ENCODE measurements at regions not wholly inside any gene's neighbourhood (a gene's known extent, or its start where the extent isn't known, plus 50 kb on each side); places are given as distances from the start of the nearest gene placed in this dataset.

GRCh38 chr3:117844676-117845075, 1135.1 kb downstream of the TUSC7 start:
- CTCF ChIA-PET, result interaction anchor here (2.3 kb wide), 1 partner anchor 153 kb away, joined by 7 read pairs; no protein-coding TSS in a partner anchor
- DNase-seq (ENCODE audit: low read depth, low spot score), result no peak
- Histone ChIP-seq H3K4me3 (ENCODE audit: low read depth, low read length) (no peak overlapping the region), H3K27me3 (ENCODE audit: control insufficient read depth, insufficient read depth, low read length) (no peaks in the 10 kb centered on the region), H3K9me3 (ENCODE audit: control insufficient read depth, insufficient read depth, low read length) (no peaks in the 10 kb centered on the region), H3K27ac (ENCODE audit: low read depth, low read length) (no peak overlapping the region)
- POLR2A ChIA-PET, result no interaction called here
- no peak for TF ChIP-seq CTCF (IDR thresholded peaks at IDR 0.05; ENCODE audit: low read depth, low read length)

- CTCF ChIA-PET, result interaction anchor here (0.7 to 2.3 kb wide), 2 partner anchors 30 to 151 kb away, joined by 4 to 7 read pairs; no protein-coding TSS in a partner anchor
- POLR2A ChIA-PET, result interaction anchor here (0.7 kb wide), 1 partner anchor 100 kb away, joined by 6 read pairs; no protein-coding TSS in a partner anchor
Observed at GRCh38 chr3:117846238-117846637, 1136.7 kb downstream of the TUSC7 start.

GRCh38 chr3:117848606-117849005, 1139.0 kb downstream of the TUSC7 start:
- CTCF ChIA-PET, result no interaction called here
- DNase-seq (ENCODE audit: low read depth, low spot score), result no peak
- POLR2A ChIA-PET, result no interaction called here
- Histone ChIP-seq H3K27ac (ENCODE audit: low read depth, low read length) (no peak overlapping the region), H3K4me3 (ENCODE audit: low read depth, low read length) (no peak overlapping the region), H3K27me3 (ENCODE audit: control insufficient read depth, insufficient read depth, low read length) (no peaks in the 10 kb centered on the region), H3K9me3 (ENCODE audit: control insufficient read depth, insufficient read depth, low read length) (no peaks in the 10 kb centered on the region)
- no peak for TF ChIP-seq CTCF (IDR thresholded peaks at IDR 0.05; ENCODE audit: low read depth, low read length)

More at GRCh38 chr3:117846238-117846637, 1136.7 kb downstream of the TUSC7 start:
- no peak for DNase-seq (ENCODE audit: low read depth, low spot score)
- no peaks in the 10 kb centered on the region for H3K9me3 ChIP-seq (ENCODE audit: control insufficient read depth, insufficient read depth, low read length)
- no peak overlapping the region; the same call in 1 of the 2 replicates for H3K4me3 ChIP-seq (ENCODE audit: low read depth, low read length)
- no peaks in the 10 kb centered on the region for H3K27me3 ChIP-seq (ENCODE audit: control insufficient read depth, insufficient read depth, low read length)
- TF ChIP-seq CTCF (IDR thresholded peaks at IDR 0.05; ENCODE audit: low read depth, low read length), result no peak
- no peak overlapping the region for H3K27ac ChIP-seq (ENCODE audit: low read depth, low read length)

GRCh38 chr3:117853923-117854668, 1144.5 kb downstream of the TUSC7 start:
- DNase-seq (ENCODE audit: low read depth, low spot score), result peak; percentile 63
- H3K27me3 ChIP-seq (ENCODE audit: control insufficient read depth, insufficient read depth, low read length), result no peaks in the 10 kb centered on the region
- CTCF ChIA-PET, result no interaction called here
- no peak overlapping the region for H3K27ac ChIP-seq (ENCODE audit: low read depth, low read length)
- no peak overlapping the region for H3K4me3 ChIP-seq (ENCODE audit: low read depth, low read length)
- POLR2A ChIA-PET, result interaction anchor here (0.6 kb wide), 1 partner anchor 1479 kb away, joined by 7 read pairs; no protein-coding TSS in a partner anchor
- TF ChIP-seq CTCF (IDR thresholded peaks at IDR 0.05; ENCODE audit: low read depth, low read length), result no peak
- H3K9me3 ChIP-seq (ENCODE audit: control insufficient read depth, insufficient read depth, low read length), result no peaks in the 10 kb centered on the region

- no peak for TF ChIP-seq CTCF (IDR thresholded peaks at IDR 0.05; ENCODE audit: low read depth, low read length)
- no peak overlapping the region for H3K27ac ChIP-seq (ENCODE audit: low read depth, low read length)
- POLR2A ChIA-PET, result no interaction called here
- H3K9me3 ChIP-seq (ENCODE audit: control insufficient read depth, insufficient read depth, low read length), result no peaks in the 10 kb centered on the region
- CTCF ChIA-PET, result interaction anchor here (0.9 kb wide), 1 partner anchor 141 kb away, joined by 4 read pairs; no protein-coding TSS in a partner anchor
- H3K27me3 ChIP-seq (ENCODE audit: control insufficient read depth, insufficient read depth, low read length), result no peaks in the 10 kb centered on the region
- no peak overlapping the region for H3K4me3 ChIP-seq (ENCODE audit: low read depth, low read length)
- DNase-seq (ENCODE audit: low read depth, low spot score), result no peak
Observed at GRCh38 chr3:117856354-117856753, 1146.8 kb downstream of the TUSC7 start.
